DOHH2 (cell line): ENCODE measurements at regions not wholly inside any gene's neighbourhood (a gene's known extent, or its start where the extent isn't known, plus 50 kb on each side); places are given as distances from the start of the nearest gene placed in this dataset.

ENCODE experiments used
- H3F3A ChIP-seq: fragments of 200-600 bp; sonication (generic), shearing (Covaris generic); 2 replicates; pipeline ENCODE4 v1.6.0; 2016; ENCODE audit warnings: antibody characterized with exemption, mild to moderate bottlenecking; ENCODE audit not compliant: control insufficient read depth, insufficient read depth
- H3K27ac ChIP-seq: fragments of 200-600 bp; sonication (generic); 2 replicates; pipeline ENCODE4 v1.5.1; 2014; ENCODE audit warnings: low read depth, mild to moderate bottlenecking, low read length, moderate library complexity
- H3K27me3 ChIP-seq: fragments of 200-600 bp; sonication (generic); 2 replicates; pipeline ENCODE4 v1.6.1; 2014; ENCODE audit warnings: mild to moderate bottlenecking, low read length, mixed read lengths; ENCODE audit not compliant: control insufficient read depth
- H3K36me3 ChIP-seq: fragments of 200-600 bp; sonication (generic); 2 replicates; pipeline ENCODE4 v1.6.1; 2014; ENCODE audit warnings: mild to moderate bottlenecking, low read length, moderate library complexity, mixed read lengths; ENCODE audit not compliant: control insufficient read depth
- H3K4me1 ChIP-seq: fragments of 200-600 bp; sonication (generic); 2 replicates; pipeline ENCODE4 v1.6.1; 2014; ENCODE audit warnings: mild to moderate bottlenecking, low read length, mixed read lengths; ENCODE audit not compliant: control insufficient read depth
- H3K4me2 ChIP-seq: fragments of 200-600 bp; sonication (generic); 2 replicates; pipeline ENCODE4 v1.6.0; 2014; ENCODE audit warnings: mild to moderate bottlenecking, low read length, moderate library complexity
- H3K4me3 ChIP-seq: fragments of 200-600 bp; sonication (generic); 2 replicates; pipeline ENCODE4 v1.5.1; 2014; ENCODE audit warnings: mild to moderate bottlenecking, low read length, mixed read lengths
- H3K79me2 ChIP-seq: fragments of 200-600 bp; sonication (generic); 2 replicates; pipeline ENCODE4 v1.6.1; 2014; ENCODE audit warnings: mild to moderate bottlenecking, low read length, mixed read lengths; ENCODE audit not compliant: control insufficient read depth
- H3K9me2 ChIP-seq: fragments of 200-600 bp; sonication (generic); replicated peaks from 2 replicates; pipeline ENCODE4 v1.6.1; 2014; ENCODE audit warnings: mild to moderate bottlenecking, low read length, mixed read lengths; ENCODE audit not compliant: control insufficient read depth
- H3K9me3 ChIP-seq: fragments of 200-600 bp; sonication (generic); 2 replicates; pipeline ENCODE4 v1.6.1; 2014; ENCODE audit warnings: antibody characterized with exemption, low read length, mixed read lengths; ENCODE audit not compliant: control insufficient read depth, insufficient read depth
- H4K20me1 ChIP-seq: fragments of 200-600 bp; sonication (generic); 2 replicates; pipeline ENCODE4 v1.6.0; 2014; ENCODE audit warnings: low read depth, mild to moderate bottlenecking, antibody characterized with exemption, low read length, moderate library complexity; ENCODE audit not compliant: control insufficient read depth, insufficient read depth
- EZH2phosphoT487 ChIP-seq: fragments of 200-600 bp; sonication (generic); IDR thresholded peaks from 2 replicates; pipeline ENCODE4 v1.6.1; 2017; ENCODE audit warnings: borderline replicate concordance, mild to moderate bottlenecking, antibody characterized with exemption, low read length, moderate library complexity, mixed read lengths
- TF ChIP-seq, protein P1 (sequence below): fragments of 200-600 bp; sonication (generic); IDR thresholded peaks from one replicate; pipeline ENCODE4 v1.5.1; 2014; ENCODE audit warnings: antibody characterized with exemption, mild to moderate bottlenecking, low read depth, low read length; ENCODE audit not compliant: poor library complexity, severe bottlenecking

DNA sequence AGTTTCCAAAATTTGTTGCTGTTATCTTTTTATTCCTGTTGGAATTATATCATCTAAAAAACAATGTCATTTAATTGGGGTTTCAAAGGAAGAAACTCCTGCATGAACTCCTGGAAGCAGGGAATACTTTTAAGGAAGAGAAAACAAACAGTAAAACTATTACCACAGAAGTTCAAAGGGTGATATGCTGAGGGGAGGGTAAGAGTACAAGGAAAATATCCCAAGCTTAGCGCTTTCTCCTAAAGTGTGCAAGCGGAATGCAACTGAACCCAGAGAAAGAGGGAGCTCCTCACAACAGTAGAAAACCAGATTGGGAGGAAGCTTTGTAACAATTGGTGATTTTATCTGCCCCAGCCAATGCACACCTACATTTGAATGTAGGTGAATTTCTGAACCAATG, 175.1 kb downstream of the NUFIP1 start:
- Histone ChIP-seq H4K20me1 (no peaks in the 10 kb centered on the region), H3K27ac (no peak overlapping the region), H3K4me3 (no peak overlapping the region)

DNA sequence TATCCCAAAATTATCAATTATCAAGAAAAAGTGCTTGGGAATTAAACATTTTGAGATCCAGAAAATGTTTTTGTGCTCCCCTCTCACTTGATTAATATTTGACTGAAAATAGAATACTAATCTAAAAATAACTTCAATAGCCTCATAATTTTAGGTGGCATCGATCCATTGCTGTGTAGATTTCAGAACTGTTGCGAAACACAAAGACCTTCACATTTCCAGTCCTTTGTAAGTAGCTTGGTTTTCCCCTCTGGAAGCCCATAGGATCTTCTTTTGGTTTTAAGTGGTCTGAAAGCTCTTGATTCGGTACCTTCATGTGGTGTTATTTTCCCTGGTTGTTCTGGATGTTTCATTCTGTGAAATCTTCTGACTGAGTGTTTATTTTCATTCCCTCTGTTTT, 176.5 kb downstream of the NUFIP1 start:
- H3K9me3 ChIP-seq, result no peaks in the 10 kb centered on the region
- H3K4me2 ChIP-seq, result no peak overlapping the region
- no peak for TF ChIP-seq EZH2phosphoT487
- TF ChIP-seq, protein P1, sequence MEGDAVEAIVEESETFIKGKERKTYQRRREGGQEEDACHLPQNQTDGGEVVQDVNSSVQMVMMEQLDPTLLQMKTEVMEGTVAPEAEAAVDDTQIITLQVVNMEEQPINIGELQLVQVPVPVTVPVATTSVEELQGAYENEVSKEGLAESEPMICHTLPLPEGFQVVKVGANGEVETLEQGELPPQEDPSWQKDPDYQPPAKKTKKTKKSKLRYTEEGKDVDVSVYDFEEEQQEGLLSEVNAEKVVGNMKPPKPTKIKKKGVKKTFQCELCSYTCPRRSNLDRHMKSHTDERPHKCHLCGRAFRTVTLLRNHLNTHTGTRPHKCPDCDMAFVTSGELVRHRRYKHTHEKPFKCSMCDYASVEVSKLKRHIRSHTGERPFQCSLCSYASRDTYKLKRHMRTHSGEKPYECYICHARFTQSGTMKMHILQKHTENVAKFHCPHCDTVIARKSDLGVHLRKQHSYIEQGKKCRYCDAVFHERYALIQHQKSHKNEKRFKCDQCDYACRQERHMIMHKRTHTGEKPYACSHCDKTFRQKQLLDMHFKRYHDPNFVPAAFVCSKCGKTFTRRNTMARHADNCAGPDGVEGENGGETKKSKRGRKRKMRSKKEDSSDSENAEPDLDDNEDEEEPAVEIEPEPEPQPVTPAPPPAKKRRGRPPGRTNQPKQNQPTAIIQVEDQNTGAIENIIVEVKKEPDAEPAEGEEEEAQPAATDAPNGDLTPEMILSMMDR, result no peak
- no peaks in the 10 kb centered on the region for H4K20me1 ChIP-seq
- no peaks in the 10 kb centered on the region for H3F3A ChIP-seq
- no peaks in the 10 kb centered on the region for H3K9me2 ChIP-seq
- H3K4me1 ChIP-seq, result no peaks in the 10 kb centered on the region
- H3K4me3 ChIP-seq, result no peak overlapping the region
- H3K27me3 ChIP-seq, result no peaks in the 10 kb centered on the region
- H3K27ac ChIP-seq, result no peak overlapping the region
- no peaks in the 10 kb centered on the region for H3K79me2 ChIP-seq
- no peaks in the 10 kb centered on the region for H3K36me3 ChIP-seq

More for the DNA sequence above, 175.1 kb downstream of the NUFIP1 start:
- Histone ChIP-seq H3K4me1 (no peaks in the 10 kb centered on the region), H3K79me2 (no peaks in the 10 kb centered on the region), H3K36me3 (no peaks in the 10 kb centered on the region), H3K4me2 (no peak overlapping the region), H3K9me2 (no peaks in the 10 kb centered on the region), H3K9me3 (no peaks in the 10 kb centered on the region), H3K27me3 (no peaks in the 10 kb centered on the region), H3F3A (no peaks in the 10 kb centered on the region)
- TF ChIP-seq, protein P1, result no peak
- TF ChIP-seq EZH2phosphoT487, result no peak

DNA sequence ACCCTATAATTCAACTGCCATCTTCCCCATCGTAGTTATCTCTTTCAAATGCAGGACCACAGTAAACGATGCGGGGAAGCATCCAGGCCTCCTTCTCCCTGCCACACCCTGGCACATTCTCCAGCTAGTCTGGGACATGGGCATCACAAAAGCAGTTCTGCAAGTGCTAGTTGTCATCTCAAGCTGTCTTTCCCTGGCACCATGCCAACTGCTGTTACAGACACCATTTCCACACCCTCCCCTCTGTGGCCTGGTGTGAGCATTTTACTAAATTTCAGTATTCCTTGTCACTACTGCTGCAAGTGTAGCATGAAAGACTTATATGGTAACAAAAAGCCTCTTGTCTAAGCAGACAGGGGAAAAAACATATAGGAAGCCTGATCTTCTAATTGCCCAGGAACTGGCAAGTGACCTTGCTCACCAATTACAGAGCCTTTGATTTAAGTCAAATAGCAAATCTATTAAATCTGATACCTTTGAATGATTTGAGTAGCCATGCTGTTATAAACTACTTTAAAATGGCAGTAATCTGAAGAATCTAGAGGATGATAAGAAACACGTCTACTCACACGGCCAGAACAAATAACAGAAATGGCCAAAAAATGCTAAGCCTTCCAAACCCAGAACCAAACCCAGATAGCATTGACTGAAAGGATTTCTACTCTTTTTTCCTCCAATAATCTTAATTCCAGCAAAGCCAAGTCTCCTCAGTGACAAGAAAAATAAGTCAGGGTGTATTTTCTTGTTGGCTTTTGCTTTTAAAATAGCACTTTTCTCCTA, 179.0 kb downstream of the NUFIP1 start:
- H3K9me3 ChIP-seq, result no peaks in the 10 kb centered on the region
- H3K9me2 ChIP-seq, result no peaks in the 10 kb centered on the region
- H3F3A ChIP-seq, result no peaks in the 10 kb centered on the region
- no peak overlapping the region for H3K27ac ChIP-seq
- H3K4me2 ChIP-seq, result no peak overlapping the region
- TF ChIP-seq, protein P1, result no peak
- TF ChIP-seq EZH2phosphoT487, result no peak
- H3K79me2 ChIP-seq, result no peaks in the 10 kb centered on the region
- H3K36me3 ChIP-seq, result no peaks in the 10 kb centered on the region
- no peak overlapping the region for H3K4me3 ChIP-seq
- H3K27me3 ChIP-seq, result no peaks in the 10 kb centered on the region
- H4K20me1 ChIP-seq, result no peaks in the 10 kb centered on the region
- no peaks in the 10 kb centered on the region for H3K4me1 ChIP-seq
